Fibroblast of mammary gland (primary cell): ENCODE measurements at regions not wholly inside any gene's neighbourhood (a gene's known extent, or its start where the extent isn't known, plus 50 kb on each side); places are given as distances from the start of the nearest gene placed in this dataset.

Experiments
- DNase-seq: peaks from one replicate; pipeline ENCODE4 v3.0.0-alpha.2; 2010; ENCODE audit warnings: low read depth
- H3K4me3 ChIP-seq: 2 replicates; pipeline ENCODE4 v1.5.1; 2011; ENCODE audit warnings: low read depth, mild to moderate bottlenecking, low read length, moderate library complexity; ENCODE audit not compliant: control insufficient read depth
- TF ChIP-seq, protein P1 (sequence below): conservative IDR thresholded peaks from 2 replicates; pipeline ENCODE4 v1.5.1; 2011; ENCODE audit warnings: low read depth, low read length, inconsistent platforms; ENCODE audit not compliant: control insufficient read depth, insufficient read depth

DNA sequence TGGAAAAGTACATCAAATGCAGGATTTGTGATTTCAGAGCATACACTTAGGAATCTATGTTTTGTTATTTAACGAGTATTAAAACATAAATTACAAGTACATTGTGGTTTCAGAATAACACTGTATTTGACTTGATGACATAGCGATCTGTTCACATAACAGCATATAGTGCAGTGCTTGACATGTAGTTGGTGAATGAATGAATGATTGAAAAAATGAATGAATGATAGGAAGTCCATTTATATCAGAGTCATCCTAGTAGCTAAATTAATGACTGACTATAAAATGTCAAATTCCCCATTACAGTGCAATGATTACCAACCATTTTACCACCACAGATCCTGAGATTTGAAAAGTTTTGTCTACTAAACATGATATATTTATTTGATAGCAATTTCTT is 114.6 kb upstream of the FAT1 start:
- TF ChIP-seq, protein P1, sequence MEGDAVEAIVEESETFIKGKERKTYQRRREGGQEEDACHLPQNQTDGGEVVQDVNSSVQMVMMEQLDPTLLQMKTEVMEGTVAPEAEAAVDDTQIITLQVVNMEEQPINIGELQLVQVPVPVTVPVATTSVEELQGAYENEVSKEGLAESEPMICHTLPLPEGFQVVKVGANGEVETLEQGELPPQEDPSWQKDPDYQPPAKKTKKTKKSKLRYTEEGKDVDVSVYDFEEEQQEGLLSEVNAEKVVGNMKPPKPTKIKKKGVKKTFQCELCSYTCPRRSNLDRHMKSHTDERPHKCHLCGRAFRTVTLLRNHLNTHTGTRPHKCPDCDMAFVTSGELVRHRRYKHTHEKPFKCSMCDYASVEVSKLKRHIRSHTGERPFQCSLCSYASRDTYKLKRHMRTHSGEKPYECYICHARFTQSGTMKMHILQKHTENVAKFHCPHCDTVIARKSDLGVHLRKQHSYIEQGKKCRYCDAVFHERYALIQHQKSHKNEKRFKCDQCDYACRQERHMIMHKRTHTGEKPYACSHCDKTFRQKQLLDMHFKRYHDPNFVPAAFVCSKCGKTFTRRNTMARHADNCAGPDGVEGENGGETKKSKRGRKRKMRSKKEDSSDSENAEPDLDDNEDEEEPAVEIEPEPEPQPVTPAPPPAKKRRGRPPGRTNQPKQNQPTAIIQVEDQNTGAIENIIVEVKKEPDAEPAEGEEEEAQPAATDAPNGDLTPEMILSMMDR, result no peak
- H3K4me3 ChIP-seq, result no peak overlapping the region
- no peak for DNase-seq

- TF ChIP-seq, protein P1, result no peak
- H3K4me3 ChIP-seq, result peak overlapping the region; percentile 59
- peak; percentile 87 for DNase-seq
These were observed 115.7 kb upstream of the FAT1 start for GRCh38 chr4:186839122-186840037.

DNA sequence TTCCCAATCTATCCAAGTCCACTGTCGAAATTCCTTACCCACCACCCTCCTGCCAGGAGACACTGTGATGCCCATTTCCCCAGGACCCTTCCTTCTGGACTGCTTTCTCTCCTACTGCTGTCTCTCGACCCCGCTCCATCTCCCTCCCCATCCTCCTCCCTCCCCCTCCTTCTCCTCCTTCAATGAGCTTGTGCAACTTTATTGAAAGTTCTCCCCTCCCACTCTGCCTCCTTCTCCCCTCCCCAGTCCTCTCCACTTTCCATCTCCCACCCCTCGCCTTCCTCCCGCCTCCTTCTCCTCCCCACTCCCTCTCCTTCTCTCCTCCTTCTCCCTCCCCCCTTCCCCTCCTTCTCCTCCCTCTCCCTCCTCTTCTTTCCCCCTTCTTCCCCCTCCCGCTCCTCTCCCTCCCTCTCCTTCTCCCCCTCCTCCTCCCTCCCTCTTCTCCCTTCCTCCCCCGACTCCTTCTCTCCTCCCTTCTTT is 116.6 kb upstream of the FAT1 start:
- peak overlapping the region; percentile 59 for H3K4me3 ChIP-seq
- TF ChIP-seq, protein P1, result no peak
- DNase-seq, result peak; percentile 92

- H3K4me3 ChIP-seq, result peak overlapping the region; percentile 53
- DNase-seq, result peak; percentile 55
- TF ChIP-seq, protein P1, result no peak
These were observed 117.2 kb upstream of the FAT1 start for GRCh38 chr4:186840771-186841301.

GRCh38 chr4:186844059-186844681 is 120.5 kb upstream of the FAT1 start:
- DNase-seq, result peak; percentile 59
- TF ChIP-seq, protein P1, result no peak
- peak overlapping the region; percentile 12 for H3K4me3 ChIP-seq

DNA sequence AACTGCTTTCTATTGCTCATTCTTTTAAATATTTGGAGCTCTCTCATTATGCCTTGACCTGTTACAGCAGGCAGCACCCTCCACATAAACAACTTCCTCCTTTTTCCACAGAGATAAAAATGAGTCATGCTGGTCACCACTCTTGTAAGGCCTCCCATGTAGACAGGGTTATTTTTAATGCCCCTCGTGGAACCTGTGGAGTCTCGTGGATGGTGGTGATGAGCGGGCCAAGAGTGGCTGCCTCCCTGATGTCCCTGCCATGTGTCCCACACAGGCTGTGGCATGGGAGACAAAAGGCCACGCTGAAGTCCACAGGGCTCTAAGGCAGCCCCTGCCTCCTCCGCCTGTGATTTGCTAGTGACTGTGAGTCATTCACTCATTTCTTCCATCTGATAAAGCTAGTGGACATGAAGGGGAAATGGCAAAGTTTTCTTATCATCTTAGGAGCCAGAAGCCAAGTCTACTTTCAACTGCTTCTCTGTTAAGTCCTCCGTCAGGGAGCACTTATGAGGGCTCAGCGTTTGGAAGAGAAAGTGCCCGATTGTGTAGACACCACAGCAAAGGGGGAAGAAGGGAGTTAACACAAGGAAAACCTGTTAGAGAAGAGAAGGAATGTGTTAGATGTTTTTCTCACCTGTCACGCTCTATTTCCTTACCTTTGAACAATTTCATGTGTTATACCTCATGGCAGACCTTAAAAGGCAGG is 121.6 kb upstream of the FAT1 start:
- TF ChIP-seq, protein P1, result no peak
- DNase-seq, result peak; percentile 82
- no peak overlapping the region for H3K4me3 ChIP-seq
